ENCODE measurements at regions not wholly inside any gene's neighbourhood (a gene's known extent, or its start where the extent isn't known, plus 50 kb on each side); places are given as distances from the start of the nearest gene placed in this dataset.
"Not testable (repeated sequence)": the region's sequence is repeated elsewhere in the genome, so short reads cannot be mapped to it uniquely, and the experiment has no call there.

- DNase-seq (ENCODE audit: low read depth in 4 of 4, low spot score in 1 of 4) = not testable (repeated sequence)
These were observed 242.0 kb upstream of the PLGLB2 start for GRCh38 chr2:87505909-87506308.

DNA sequence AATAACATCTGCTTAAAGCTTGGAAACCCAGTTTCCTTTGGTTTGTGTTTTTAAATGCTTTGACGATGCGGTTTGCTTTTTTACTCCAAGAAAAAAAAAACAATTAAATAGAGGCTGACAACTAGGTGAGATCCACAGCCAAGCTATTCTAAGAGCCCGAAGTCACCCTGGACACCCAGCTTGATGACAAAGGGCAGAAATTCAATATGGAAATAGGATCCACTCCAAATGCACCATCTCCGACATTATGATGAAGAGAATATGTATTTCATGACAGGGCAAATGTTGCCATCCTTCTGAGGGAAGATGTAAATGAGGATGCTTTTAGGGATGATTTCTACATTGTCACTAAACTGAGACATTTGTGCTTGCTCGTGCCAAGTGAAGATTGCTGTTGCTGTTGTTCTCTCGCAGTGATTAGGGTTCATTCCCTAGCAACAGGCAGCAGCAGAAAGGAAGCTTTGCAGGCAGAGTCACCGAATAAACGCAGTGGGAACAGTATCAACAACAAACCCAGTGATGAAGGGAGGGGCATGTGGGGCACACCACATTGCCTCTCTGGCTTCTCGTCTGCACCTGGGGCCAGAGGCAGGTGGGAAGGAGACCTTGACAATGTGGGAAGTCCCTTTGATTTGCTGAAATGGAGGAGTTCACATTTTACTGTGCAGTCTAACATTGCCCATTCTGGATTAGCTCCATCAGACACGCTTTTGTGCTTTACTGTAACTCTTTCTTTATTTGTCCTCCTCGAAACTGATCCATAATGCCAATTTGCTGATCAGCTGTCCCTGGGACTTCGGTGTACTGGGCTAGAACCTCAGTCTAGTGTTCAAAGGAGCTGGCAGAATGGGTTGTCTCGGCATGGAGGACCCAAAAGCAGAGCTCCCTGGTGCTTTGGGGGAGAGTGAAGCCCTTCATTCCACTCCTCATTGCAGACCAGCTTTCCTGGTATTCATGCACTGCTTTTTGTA, 240.2 kb upstream of the PLGLB2 start:
- not testable (repeated sequence) for DNase-seq (ENCODE audit: low read depth in 4 of 4, low spot score in 1 of 4)

DNA sequence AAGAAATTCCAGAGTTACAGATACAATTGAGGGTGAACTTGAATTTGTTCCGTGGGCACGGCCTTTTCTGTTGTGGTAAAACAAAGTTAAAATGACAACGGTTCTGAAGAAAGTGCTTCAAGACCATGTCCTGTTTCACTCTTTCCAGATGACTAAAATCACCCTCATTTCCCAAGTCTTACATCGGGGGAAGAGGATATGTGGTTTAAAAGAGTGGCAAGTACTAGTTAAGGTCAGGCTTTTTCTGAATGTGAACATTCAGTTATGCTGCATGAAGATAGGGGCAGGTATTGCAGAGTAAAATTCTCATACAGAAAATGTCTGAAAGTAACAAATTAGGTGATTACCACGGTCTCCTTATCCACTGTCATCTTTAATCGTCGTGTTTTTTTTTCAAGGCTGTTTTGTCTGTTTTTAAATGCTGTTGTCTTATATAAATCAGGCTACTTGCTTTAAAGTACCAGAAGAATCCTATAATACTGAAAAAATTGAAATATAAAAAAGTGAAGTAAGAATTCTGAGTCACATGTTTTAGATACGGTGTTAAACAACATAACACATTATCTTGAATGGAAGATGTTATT, 236.6 kb upstream of the PLGLB2 start:
- DNase-seq (ENCODE audit: low read depth in 4 of 4, low spot score in 1 of 4) = not testable (repeated sequence)

- DNase-seq (ENCODE audit: low read depth in 4 of 4, low spot score in 1 of 4) = not testable (repeated sequence)
These were observed 234.9 kb upstream of the PLGLB2 start for GRCh38 chr2:87512864-87513530.

GRCh38 chr2:87514034-87514433, 233.9 kb upstream of the PLGLB2 start:
- not testable (repeated sequence) for DNase-seq (ENCODE audit: low read depth in 4 of 4, low spot score in 1 of 4)

DNA sequence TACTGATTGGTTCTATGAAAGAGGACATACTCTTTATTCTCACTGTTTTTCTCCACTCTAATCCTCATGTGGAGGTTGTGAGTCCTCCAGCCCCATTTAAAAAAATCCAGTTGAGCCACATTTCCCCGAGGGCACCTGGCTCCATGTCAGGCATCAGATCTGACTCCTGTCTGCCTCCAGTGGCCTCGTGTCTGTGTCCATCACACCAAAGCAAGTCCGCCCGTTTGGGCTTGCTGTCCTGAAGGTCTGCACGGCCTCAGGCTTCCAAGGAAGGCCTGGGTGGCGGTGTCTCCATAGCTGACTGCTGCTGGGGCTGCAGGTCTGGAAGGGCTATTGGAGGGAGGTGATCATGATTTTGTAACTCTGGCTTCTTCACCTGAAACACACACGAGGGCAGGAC, 233.4 kb upstream of the PLGLB2 start:
- DNase-seq (ENCODE audit: low read depth in 4 of 4, low spot score in 1 of 4) = not testable (repeated sequence)

DNA sequence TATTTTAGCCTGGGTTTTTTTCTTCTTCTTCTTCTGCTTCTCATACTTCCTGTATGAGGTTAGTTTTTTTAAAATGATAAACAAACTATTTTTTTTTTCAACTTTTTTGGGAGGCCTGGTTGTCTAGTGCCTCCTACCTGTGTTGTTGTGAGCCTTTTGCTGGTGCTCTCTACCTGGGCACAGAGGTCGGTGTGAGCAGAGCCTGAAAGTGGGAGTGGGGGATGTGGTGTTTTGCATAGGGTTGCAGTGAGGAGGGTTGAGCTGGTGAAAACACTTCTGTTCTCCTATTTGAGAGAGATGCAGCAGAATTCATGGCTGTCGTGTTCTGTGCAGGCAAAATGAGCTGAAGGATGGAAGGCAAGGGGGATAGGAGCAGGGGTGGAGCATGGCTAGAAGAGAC, 232.7 kb upstream of the PLGLB2 start:
- DNase-seq (ENCODE audit: low read depth in 4 of 4, low spot score in 1 of 4) = not testable (repeated sequence)

GRCh38 chr2:87515875-87516274, 232.0 kb upstream of the PLGLB2 start:
- DNase-seq (ENCODE audit: low read depth in 4 of 4, low spot score in 1 of 4) = not testable (repeated sequence)

DNA sequence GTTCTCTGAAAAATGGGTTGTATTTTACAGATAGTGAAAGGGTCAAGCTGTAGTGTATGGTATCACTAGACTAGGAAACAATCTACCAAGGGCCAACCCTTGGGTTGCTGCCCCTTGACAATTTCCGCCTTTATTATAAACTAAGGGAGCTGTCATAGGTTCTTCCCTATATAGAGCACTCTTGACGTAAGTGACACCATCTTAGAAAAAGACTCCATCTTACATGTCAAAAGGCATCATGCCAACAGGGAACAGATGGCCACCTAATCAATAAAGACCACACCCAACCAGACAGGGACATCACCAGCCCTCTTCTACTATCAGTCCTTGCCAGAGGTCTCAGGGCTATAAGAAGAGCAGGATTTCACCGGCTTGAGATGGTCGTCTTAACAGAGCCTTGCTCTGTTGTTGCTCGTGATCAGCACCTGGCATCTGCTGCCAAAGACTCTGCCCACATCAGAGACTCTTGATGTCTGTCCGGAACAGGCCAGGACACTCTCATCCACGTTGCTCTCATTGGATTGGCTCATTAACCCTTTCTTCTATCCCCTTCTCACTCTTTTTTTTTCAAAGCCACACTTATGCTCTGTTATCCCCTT, 231.4 kb upstream of the PLGLB2 start:
- not testable (repeated sequence) for DNase-seq (ENCODE audit: low read depth in 4 of 4, low spot score in 1 of 4)

GRCh38 chr2:87517438-87517837, 230.4 kb upstream of the PLGLB2 start:
- DNase-seq (ENCODE audit: low read depth in 4 of 4, low spot score in 1 of 4) = not testable (repeated sequence)

GRCh38 chr2:87518066-87518465, 229.8 kb upstream of the PLGLB2 start:
- DNase-seq (ENCODE audit: low read depth in 4 of 4, low spot score in 1 of 4) = not testable (repeated sequence)

DNA sequence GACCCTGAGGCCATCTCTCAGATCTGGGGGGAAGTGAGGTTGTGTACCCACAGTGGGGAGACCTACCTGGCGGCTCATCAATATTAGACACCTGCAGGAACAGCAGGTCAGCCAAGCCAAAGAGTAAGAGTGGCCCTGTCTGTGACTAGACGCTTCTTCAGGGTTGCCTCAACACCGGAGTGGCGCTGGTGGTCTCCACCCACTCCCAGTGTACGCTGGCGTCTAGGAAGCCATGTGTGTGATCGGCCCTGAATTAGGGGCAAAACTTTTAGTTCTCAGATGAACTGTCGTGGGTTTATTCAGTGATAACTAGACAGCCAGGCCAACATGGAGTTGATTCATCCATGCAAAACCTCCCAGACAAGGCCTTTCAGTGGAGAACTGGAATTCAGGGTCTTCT, 229.3 kb upstream of the PLGLB2 start:
- not testable (repeated sequence) for DNase-seq (ENCODE audit: low read depth in 4 of 4, low spot score in 1 of 4)

- not testable (repeated sequence) for DNase-seq (ENCODE audit: low read depth in 4 of 4, low spot score in 1 of 4)
These were observed 228.5 kb upstream of the PLGLB2 start for GRCh38 chr2:87519158-87520011.

DNA sequence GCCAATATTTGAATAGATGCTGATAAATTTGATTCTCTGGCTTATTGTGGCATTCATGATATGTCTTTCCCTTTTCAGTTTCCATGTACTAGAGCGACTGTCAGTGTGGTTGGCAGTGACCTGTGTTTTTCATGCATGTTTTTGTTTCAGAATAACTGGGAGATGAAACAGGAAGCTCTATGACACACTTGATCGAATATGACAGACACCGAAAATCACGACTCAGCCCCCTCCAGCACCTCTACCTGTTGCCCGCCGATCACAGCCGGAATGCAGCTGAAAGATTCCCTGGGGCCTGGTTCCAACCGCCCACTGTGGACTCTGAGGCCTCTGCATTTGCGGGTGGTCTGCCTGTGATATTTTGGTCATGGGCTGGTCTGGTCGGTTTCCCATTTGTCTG, 226.8 kb upstream of the PLGLB2 start:
- DNase-seq (ENCODE audit: low read depth in 4 of 4, low spot score in 1 of 4) = peak in 2 of 4 experiments; percentile 43 to 48

- not testable (repeated sequence) for DNase-seq (ENCODE audit: low read depth in 4 of 4, low spot score in 1 of 4)
These were observed 226.4 kb upstream of the PLGLB2 start for GRCh38 chr2:87521489-87521888.

GRCh38 chr2:87524619-87525188, 223.2 kb upstream of the PLGLB2 start:
- not testable (repeated sequence) for DNase-seq (ENCODE audit: low read depth in 4 of 4, low spot score in 1 of 4)

DNA sequence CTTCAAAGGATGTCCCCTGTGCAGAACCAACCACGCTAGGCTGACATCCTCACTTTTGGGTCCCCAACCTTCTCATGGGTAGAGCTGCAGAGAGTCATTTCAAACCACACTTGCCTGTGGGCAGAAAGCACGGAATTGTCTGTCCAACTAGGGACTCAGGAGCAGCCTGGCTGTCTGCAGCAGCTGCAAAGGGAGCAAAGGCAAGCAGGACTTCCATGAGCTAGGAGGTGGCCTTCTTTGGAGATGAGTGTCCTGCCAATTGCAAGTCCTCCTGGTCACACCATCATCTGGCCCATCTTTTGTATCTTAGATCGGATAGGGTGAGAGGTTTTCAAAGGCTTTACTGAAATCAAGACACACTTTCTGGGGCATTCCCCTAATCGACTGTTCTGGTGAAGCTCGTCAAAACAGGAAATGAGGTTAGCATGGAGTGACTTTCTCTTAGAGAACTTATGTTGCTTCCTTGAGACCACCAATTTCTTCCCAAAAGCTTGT, 222.3 kb upstream of the PLGLB2 start:
- DNase-seq (ENCODE audit: low read depth in 4 of 4, low spot score in 1 of 4) = not testable (repeated sequence)

GRCh38 chr2:87526258-87526657, 221.6 kb upstream of the PLGLB2 start:
- not testable (repeated sequence) for DNase-seq (ENCODE audit: low read depth in 4 of 4, low spot score in 1 of 4)

DNA sequence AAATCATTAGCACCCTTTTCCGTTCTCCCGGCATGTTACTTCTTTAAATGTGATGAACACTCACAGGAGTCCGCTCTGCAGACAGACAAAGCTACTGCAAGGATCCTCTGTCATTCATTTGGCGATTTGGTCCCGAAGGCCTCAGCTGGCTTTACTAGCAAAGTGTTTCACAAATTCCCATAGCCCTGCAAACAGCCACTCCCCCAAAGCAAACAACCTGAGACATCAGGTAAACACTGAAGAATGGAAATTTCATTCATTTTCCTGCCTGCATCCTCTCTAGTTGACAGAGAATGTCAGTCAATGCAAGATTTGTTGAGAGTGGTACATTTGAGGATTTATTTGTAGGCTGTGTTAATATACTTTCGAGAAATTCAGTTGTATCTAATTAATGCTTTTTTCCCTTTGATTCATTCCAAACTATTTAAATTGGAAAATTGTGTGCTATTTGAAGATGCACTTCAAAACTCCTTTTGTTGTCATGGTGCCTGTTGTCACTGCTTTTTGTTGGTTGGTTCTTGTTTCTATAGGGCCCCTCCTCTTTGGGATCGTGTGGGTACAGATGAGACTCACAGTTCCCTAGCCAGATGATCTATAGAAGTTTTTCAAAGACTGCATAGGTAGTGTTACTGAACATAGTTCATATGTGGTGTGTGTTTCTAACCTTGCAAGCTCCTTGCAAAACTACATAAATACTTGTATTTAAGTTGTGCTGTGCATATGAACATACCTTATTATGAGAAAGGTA, 215.7 kb upstream of the PLGLB2 start:
- not testable (repeated sequence) for DNase-seq (ENCODE audit: low read depth in 4 of 4, low spot score in 1 of 4)

Measured in stimulated activated CD4-positive, alpha-beta T cell treated with anti-CD3 and anti-CD28 coated beads, Interleukin-1b, Interleukin-23, amount 100 ng/mL, for 24 hours (primary cell).